ENCODE measurements at regions not wholly inside any gene's neighbourhood (a gene's known extent, or its start where the extent isn't known, plus 50 kb on each side); places are given as distances from the start of the nearest gene placed in this dataset.

DNA sequence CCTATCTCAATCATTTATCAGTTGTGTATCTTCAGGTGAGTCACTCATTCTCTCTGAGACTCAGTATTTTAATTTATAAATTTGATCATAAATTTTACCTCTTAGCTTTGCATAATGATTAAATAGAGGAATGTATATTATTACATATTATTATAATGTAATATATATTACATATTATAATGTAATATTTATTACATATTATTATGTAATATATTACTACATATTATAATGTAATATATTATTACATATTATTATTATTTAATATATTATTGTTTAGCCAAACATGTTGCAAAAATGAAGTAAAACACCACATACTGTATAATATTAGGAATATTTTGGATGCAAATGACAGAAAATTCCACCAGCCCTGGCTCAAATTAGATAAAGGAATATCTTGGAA lies 104.7 kb upstream of the NFIA start:
- DNase-seq (ENCODE audit: low read depth in 6 of 9, low spot score in 9 of 9) = no peak
- Histone ChIP-seq H3K27me3 (ENCODE audit: control insufficient read depth in 2 of 2, insufficient read depth in 1 of 2, low read length in 1 of 2) (no peaks in the 10 kb centered on the region), H3K4me3 (ENCODE audit: low read length in 2 of 2) (no peak overlapping the region), H3K9me3 (ENCODE audit: control insufficient read depth in 2 of 2, insufficient read depth in 1 of 2, low read length in 1 of 2) (no peaks in the 10 kb centered on the region), H3K4me1 (ENCODE audit: control insufficient read depth in 2 of 2, insufficient read depth in 2 of 2, low read length in 2 of 2) (no peaks in the 10 kb centered on the region), H3K27ac (ENCODE audit: low read depth in 1 of 2, low read length in 1 of 2) (no peak overlapping the region), H3K36me3 (ENCODE audit: control insufficient read depth in 2 of 2, insufficient read depth in 2 of 2, low read length in 1 of 2) (no peaks in the 10 kb centered on the region)

DNA sequence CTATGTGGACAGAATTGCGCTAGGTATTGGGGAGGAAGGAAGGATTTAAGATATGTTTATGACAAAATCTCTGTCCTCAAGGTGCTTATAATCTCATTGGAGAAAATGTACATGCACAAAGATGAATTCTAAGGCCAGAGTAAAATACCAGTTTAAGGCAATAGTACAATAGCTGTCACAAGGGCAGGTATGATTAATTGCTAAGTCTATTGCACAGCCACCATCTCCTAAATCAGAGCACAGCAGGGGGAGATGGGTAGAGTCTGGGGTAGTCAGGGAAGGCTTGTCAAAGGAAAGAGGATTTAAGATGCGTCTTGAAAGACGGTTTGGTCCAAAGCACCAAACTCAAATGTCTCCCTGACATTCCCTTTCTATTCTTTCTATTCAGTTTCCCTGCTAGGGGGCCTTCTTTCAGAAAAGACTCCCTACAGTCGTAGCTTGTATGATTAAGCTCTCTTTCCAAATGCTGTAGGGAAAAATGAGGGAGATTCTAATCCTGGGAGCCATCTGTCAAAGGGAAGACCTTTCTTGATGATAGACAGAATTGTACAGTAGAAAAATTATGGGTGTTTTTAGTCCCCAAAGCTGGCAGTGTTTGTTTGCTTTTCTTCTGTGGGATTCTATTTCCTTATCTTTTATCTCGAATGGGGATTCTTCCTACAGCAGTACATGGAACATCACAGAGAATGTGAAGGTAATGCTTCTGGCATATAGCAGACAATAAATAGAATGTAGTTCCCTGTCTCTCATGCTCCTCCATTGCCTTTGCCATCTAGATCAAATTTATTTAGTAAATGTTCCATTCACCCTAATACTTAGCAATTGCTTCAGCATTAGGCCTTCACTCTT lies 107.6 kb upstream of the NFIA start:
- Histone ChIP-seq H3K27ac (ENCODE audit: low read depth in 1 of 2, low read length in 1 of 2) (no peak overlapping the region), H3K27me3 (ENCODE audit: control insufficient read depth in 2 of 2, insufficient read depth in 1 of 2, low read length in 1 of 2) (no peaks in the 10 kb centered on the region), H3K36me3 (ENCODE audit: control insufficient read depth in 2 of 2, insufficient read depth in 2 of 2, low read length in 1 of 2) (no peaks in the 10 kb centered on the region), H3K9me3 (ENCODE audit: control insufficient read depth in 2 of 2, insufficient read depth in 1 of 2, low read length in 1 of 2) (no peaks in the 10 kb centered on the region), H3K4me1 (ENCODE audit: control insufficient read depth in 2 of 2, insufficient read depth in 2 of 2, low read length in 2 of 2) (no peaks in the 10 kb centered on the region), H3K4me3 (ENCODE audit: low read length in 2 of 2) (no peak overlapping the region)
- DNase-seq (ENCODE audit: low read depth in 6 of 9, low spot score in 9 of 9) = no peak
- WGBS = 97% methylated on average over 5 of the region's 5 CpGs

DNA sequence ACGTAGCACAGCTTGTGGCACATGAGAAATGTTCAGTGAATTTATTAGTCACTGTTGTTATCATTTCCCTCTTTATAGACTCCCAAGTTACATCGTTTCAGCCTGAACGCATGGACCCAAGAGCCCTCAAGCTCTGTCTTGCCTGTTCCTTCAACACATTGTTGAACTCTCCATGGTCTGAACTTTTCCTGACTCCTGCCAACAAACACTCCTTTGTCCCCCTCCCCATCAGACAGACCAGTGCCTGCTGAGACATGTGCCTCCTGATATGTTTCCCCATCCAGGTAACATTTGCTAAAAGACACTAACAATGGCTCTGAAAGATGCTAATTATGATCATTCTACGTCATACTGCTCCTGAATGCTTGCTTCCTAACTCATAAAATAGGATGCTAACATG lies 108.7 kb upstream of the NFIA start:
- WGBS = 92% methylated on average over 4 of the region's 4 CpGs
- no peak for DNase-seq (ENCODE audit: low read depth in 6 of 9, low spot score in 9 of 9)

DNA sequence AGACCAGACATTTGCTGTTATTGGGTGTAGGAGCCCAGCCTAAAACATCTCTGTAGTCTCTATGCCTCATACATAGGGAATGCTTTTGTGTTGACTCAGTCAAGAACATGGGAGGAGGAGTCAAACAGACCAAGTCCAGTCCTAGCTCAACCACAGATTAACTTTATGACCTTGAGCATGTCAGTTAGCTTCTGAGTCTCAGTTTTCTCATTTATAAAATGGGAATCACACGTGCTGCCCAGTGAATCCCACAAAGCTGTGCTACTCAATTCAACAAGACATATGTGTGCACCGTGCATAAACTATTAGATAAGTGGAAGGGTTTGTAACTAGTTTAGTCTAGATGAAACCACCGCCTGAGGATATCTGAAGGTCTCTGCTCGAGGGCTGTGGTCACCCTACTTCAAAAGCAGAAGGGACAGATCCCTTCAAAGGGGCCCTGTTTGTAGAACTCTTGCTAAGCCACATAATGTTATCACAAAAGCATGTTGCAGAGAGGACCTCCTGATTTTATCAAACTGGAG lies 109.5 kb upstream of the NFIA start:
- Histone ChIP-seq H3K4me1 (ENCODE audit: control insufficient read depth in 2 of 2, insufficient read depth in 2 of 2, low read length in 2 of 2) (no peaks in the 10 kb centered on the region), H3K27ac (ENCODE audit: low read depth in 1 of 2, low read length in 1 of 2) (no peak overlapping the region), H3K36me3 (ENCODE audit: control insufficient read depth in 2 of 2, insufficient read depth in 2 of 2, low read length in 1 of 2) (no peaks in the 10 kb centered on the region), H3K27me3 (ENCODE audit: control insufficient read depth in 2 of 2, insufficient read depth in 1 of 2, low read length in 1 of 2) (no peaks in the 10 kb centered on the region), H3K9me3 (ENCODE audit: control insufficient read depth in 2 of 2, insufficient read depth in 1 of 2, low read length in 1 of 2) (no peaks in the 10 kb centered on the region), H3K4me3 (ENCODE audit: low read length in 2 of 2) (no peak overlapping the region)
- 83% methylated on average over 4 of the region's 4 CpGs for WGBS
- no peak for DNase-seq (ENCODE audit: low read depth in 6 of 9, low spot score in 9 of 9)

More for the DNA sequence above, 108.7 kb upstream of the NFIA start:
- no peaks in the 10 kb centered on the region for H3K4me1 ChIP-seq (ENCODE audit: control insufficient read depth in 2 of 2, insufficient read depth in 2 of 2, low read length in 2 of 2)
- H3K27ac ChIP-seq (ENCODE audit: low read depth in 1 of 2, low read length in 1 of 2) = no peak overlapping the region
- H3K27me3 ChIP-seq (ENCODE audit: control insufficient read depth in 2 of 2, insufficient read depth in 1 of 2, low read length in 1 of 2) = no peaks in the 10 kb centered on the region
- no peak overlapping the region for H3K4me3 ChIP-seq (ENCODE audit: low read length in 2 of 2)
- H3K9me3 ChIP-seq (ENCODE audit: control insufficient read depth in 2 of 2, insufficient read depth in 1 of 2, low read length in 1 of 2) = no peaks in the 10 kb centered on the region
- H3K36me3 ChIP-seq (ENCODE audit: control insufficient read depth in 2 of 2, insufficient read depth in 2 of 2, low read length in 1 of 2) = no peaks in the 10 kb centered on the region

DNA sequence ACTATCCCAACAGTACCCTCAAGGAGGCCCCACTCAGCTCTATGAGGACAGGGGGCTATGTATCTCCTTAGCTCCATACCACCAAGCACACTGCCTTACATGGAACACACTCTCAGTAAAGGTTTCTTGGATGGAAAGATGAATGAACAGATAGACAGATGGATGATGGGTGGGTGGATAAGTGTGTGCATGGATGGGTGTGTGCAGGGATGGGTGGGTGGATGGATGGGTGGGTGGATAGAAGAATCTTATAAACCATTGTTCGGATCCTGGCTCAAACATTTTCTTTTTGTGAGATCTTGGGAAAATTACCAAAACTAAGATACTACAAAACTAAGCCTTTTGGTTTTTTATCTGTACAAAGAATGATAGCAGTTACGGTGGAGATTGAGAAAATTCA lies 111.0 kb upstream of the NFIA start:
- no peaks in the 10 kb centered on the region for H3K4me1 ChIP-seq (ENCODE audit: control insufficient read depth in 2 of 2, insufficient read depth in 2 of 2, low read length in 2 of 2)
- no peaks in the 10 kb centered on the region for H3K27me3 ChIP-seq (ENCODE audit: control insufficient read depth in 2 of 2, insufficient read depth in 1 of 2, low read length in 1 of 2)
- no peak for DNase-seq (ENCODE audit: low read depth in 6 of 9, low spot score in 9 of 9)
- no peak overlapping the region for H3K27ac ChIP-seq (ENCODE audit: low read depth in 1 of 2, low read length in 1 of 2)
- 98% methylated on average over 2 of the region's 2 CpGs for WGBS
- H3K9me3 ChIP-seq (ENCODE audit: control insufficient read depth in 2 of 2, insufficient read depth in 1 of 2, low read length in 1 of 2) = no peaks in the 10 kb centered on the region
- H3K4me3 ChIP-seq (ENCODE audit: low read length in 2 of 2) = no peak overlapping the region
- no peaks in the 10 kb centered on the region for H3K36me3 ChIP-seq (ENCODE audit: control insufficient read depth in 2 of 2, insufficient read depth in 2 of 2, low read length in 1 of 2)

DNA sequence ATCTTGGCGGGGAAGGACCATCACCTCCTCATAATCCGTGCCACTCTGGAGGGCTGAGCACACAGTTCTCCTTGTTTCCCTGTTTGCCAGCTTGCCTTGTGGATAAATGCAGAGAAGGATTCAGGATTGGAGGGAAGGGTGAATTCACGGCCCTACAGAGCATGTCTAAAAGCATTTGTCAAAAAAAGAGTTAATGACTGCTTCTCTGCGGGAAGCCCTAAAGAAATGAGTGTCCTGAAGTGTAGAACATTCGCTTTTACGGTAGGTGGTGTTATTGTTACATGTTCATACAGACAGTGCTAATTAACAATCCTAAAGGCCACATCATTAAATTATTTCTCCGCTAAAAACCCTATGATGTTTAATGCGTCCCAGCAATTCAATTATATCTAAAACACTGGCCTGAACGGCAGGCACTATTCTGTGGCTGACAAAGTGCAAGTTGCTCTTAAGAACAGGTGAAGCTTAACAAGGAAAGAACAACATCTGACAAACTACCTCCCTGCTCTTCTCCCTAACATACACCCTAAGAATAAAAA lies 112.3 kb upstream of the NFIA start:
- Histone ChIP-seq H3K27ac (ENCODE audit: low read depth in 1 of 2, low read length in 1 of 2) (no peak overlapping the region), H3K4me3 (ENCODE audit: low read length in 2 of 2) (no peak overlapping the region), H3K27me3 (ENCODE audit: control insufficient read depth in 2 of 2, insufficient read depth in 1 of 2, low read length in 1 of 2) (no peaks in the 10 kb centered on the region), H3K4me1 (ENCODE audit: control insufficient read depth in 2 of 2, insufficient read depth in 2 of 2, low read length in 2 of 2) (no peaks in the 10 kb centered on the region), H3K9me3 (ENCODE audit: control insufficient read depth in 2 of 2, insufficient read depth in 1 of 2, low read length in 1 of 2) (peaks cover 0 to 7% of the 10 kb centered on the region in 2 donors), H3K36me3 (ENCODE audit: control insufficient read depth in 2 of 2, insufficient read depth in 2 of 2, low read length in 1 of 2) (no peaks in the 10 kb centered on the region)
- no peak for DNase-seq (ENCODE audit: low read depth in 6 of 9, low spot score in 9 of 9)
- WGBS = 72% methylated on average over 9 of the region's 9 CpGs

DNA sequence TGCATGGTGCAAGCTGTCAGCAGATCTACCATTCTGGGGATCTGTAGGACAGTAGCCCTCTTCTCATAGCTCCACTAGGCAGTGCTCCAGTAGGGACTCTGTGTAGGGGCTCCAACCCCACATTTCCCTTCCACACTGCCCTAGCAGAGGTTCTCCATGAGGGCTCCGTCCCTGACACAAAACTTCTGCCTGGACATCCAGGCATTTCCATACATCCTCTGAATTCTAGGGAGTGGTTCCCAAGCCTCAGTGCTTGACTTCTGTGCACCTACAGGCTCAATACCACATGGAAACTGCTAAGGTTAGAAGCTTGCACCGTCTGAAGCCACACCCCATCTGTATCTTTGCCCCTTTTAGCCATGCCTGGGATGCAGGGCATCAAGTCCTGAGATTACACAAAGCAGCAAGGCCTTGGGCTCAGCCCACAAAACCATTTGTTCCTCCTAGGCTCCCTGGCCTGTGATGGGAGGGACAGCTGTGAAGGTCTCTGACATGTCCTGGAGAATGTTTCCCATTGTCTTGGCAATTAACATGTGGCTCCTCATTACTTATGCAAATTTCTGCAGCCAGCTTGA lies 117.0 kb upstream of the NFIA start:
- no peak for DNase-seq (ENCODE audit: low read depth in 6 of 9, low spot score in 9 of 9)
- H3K4me3 ChIP-seq (ENCODE audit: low read length in 2 of 2) = no peak overlapping the region
- no peaks in the 10 kb centered on the region for H3K4me1 ChIP-seq (ENCODE audit: control insufficient read depth in 2 of 2, insufficient read depth in 2 of 2, low read length in 2 of 2)
- H3K9me3 ChIP-seq (ENCODE audit: control insufficient read depth in 2 of 2, insufficient read depth in 1 of 2, low read length in 1 of 2) = peaks cover 0 to 9% of the 10 kb centered on the region in 2 donors
- WGBS = 97% methylated on average over 2 of the region's 2 CpGs
- H3K27me3 ChIP-seq (ENCODE audit: control insufficient read depth in 2 of 2, insufficient read depth in 1 of 2, low read length in 1 of 2) = no peaks in the 10 kb centered on the region
- no peaks in the 10 kb centered on the region for H3K36me3 ChIP-seq (ENCODE audit: control insufficient read depth in 2 of 2, insufficient read depth in 2 of 2, low read length in 1 of 2)
- H3K27ac ChIP-seq (ENCODE audit: low read depth in 1 of 2, low read length in 1 of 2) = no peak overlapping the region

DNA sequence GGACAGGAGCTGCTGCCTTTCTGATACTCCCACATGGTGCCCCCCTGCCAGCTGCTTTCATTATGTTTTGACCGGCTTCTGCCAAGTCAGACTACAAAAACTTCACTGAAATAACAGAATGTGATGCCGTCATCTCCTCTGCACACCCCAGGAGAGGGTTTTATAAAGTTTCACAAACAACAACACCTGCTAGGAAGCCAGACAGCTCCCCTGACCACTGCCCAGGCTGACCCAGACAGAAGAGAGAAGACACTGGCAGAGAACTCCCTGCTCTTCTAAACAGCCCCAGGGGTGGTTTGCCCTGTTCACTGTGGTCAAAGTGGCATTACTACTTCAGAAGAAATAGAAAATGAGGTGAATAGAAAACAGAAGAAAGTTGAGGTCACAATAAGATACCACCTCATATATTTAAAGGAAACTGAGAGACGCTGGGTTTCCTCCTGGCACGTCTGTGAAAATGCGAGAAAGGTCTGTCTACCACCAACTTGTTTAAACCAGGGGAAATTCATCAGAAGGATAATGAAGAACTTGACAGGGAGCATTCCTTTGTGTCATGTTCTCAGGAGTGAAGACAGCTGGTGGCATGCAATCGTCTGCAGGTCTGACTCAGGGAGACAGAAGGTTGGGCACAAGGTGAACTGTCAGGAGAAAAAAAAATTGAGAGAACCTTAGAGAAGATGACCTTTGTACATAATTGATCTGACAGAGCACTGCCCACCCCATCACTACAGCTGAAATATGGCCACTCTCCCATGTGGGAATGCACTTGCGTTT lies 119.0 kb upstream of the NFIA start:
- H3K4me3 ChIP-seq (ENCODE audit: low read length in 2 of 2) = no peak overlapping the region
- DNase-seq (ENCODE audit: low read depth in 6 of 9, low spot score in 9 of 9) = no peak
- peaks cover 0 to 9% of the 10 kb centered on the region in 2 donors for H3K9me3 ChIP-seq (ENCODE audit: control insufficient read depth in 2 of 2, insufficient read depth in 1 of 2, low read length in 1 of 2)
- no peaks in the 10 kb centered on the region for H3K27me3 ChIP-seq (ENCODE audit: control insufficient read depth in 2 of 2, insufficient read depth in 1 of 2, low read length in 1 of 2)
- H3K36me3 ChIP-seq (ENCODE audit: control insufficient read depth in 2 of 2, insufficient read depth in 2 of 2, low read length in 1 of 2) = no peaks in the 10 kb centered on the region
- no peak overlapping the region for H3K27ac ChIP-seq (ENCODE audit: low read depth in 1 of 2, low read length in 1 of 2)
- H3K4me1 ChIP-seq (ENCODE audit: control insufficient read depth in 2 of 2, insufficient read depth in 2 of 2, low read length in 2 of 2) = no peaks in the 10 kb centered on the region
- 61% methylated on average over 7 of the region's 7 CpGs for WGBS

All from thymus (tissue), 11 donors.